ENCODE measurements at regions not wholly inside any gene's neighbourhood (a gene's known extent, or its start where the extent isn't known, plus 50 kb on each side); places are given as distances from the start of the nearest gene placed in this dataset.
A peak's percentile ranks its signal among the peaks of the same experiment; 100 is the strongest.

DNA sequence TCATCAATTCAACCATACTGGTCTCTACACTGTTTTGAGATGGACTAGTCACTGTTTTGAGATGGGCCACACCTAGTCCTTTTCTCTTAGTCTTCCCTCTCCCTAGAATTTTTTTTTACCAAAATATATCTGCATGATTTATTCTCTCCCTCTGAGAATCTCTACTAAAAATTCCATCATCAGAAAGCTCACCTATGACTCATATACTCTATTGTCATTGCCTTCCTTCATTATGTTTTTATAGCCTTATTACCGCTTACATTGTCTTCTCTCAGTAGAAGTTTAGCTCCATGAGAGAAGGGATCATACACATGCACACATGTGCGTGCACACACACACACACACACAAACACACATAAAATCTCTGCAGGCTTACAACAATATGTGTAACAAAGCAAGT is 303.6 kb downstream of the PCDH10 start:
- H3K4me3 ChIP-seq (replicated peaks in 1 of 3; ENCODE audit: insufficient read depth in 1 of 3, low read depth in 1 of 3, low read length in 3 of 3) = no peak overlapping the region
- no peak overlapping the region for H2AFZ ChIP-seq (ENCODE audit: low read depth, low read length)
- DNase-seq (ENCODE audit: low read depth, low spot score) = peak; percentile 41
- H3K9me3 ChIP-seq (replicated peaks; ENCODE audit: control insufficient read depth, insufficient read depth, low read length) = no peaks in the 10 kb centered on the region
- no peak overlapping the region for H3K9ac ChIP-seq (replicated peaks; ENCODE audit: extremely low read depth, insufficient read depth, low read length)
- no peaks in the 10 kb centered on the region for H3K36me3 ChIP-seq (ENCODE audit: control insufficient read depth in 2 of 2, extremely low read depth in 1 of 2, insufficient read depth in 2 of 2, low read length in 2 of 2)
- no peak overlapping the region for H3K4me2 ChIP-seq (ENCODE audit: insufficient read depth, low read length)
- ChIA-PET POLR2A (no interaction called here), CTCF (interaction anchor here (0.5 to 1.1 kb wide), 4 partner anchors 12 to 306 kb away, joined by 3 to 6 read pairs (median 4); no protein-coding TSS in a partner anchor)
- no peak for FAIRE-seq
- no peaks in the 10 kb centered on the region for H4K20me1 ChIP-seq (replicated peaks; ENCODE audit: control insufficient read depth, extremely low read depth, insufficient read depth, low read length)
- no peaks in the 10 kb centered on the region for H3K9me1 ChIP-seq (replicated peaks; ENCODE audit: control insufficient read depth, extremely low read depth, insufficient read depth, low read length)
- intact Hi-C loops (cut with micrococcal nuclease) (no loop called here), dilution Hi-C loops (cut with MboI; ENCODE audit: extremely low pct_ligation_motif_present, low sequenced_read_pairs) (no loop called here)
- H3K27me3 ChIP-seq (ENCODE audit: control insufficient read depth in 2 of 2, insufficient read depth in 2 of 2, low read length in 2 of 2) = no peaks in the 10 kb centered on the region
- peaks cover 3% of the 10 kb centered on the region for H3K4me1 ChIP-seq (ENCODE audit: control insufficient read depth, extremely low read depth, insufficient read depth, low read length)
- H3K27ac ChIP-seq (ENCODE audit: insufficient read depth, low read depth, low read length) = no peak overlapping the region
- TF ChIP-seq POLR2AphosphoS5 (IDR thresholded peaks at IDR 0.05; ENCODE audit: insufficient read depth, low read depth, low read length) = no peak
- peak; percentile 66 for TF ChIP-seq JUN (IDR thresholded peaks at IDR 0.05; ENCODE audit: borderline replicate concordance, insufficient read depth, insufficient read length, low read depth)
- peak; percentile 52 for TF ChIP-seq FOS (IDR thresholded peaks at IDR 0.05; ENCODE audit: borderline replicate concordance, insufficient read depth, low read length)
- TF ChIP-seq, protein P1, sequence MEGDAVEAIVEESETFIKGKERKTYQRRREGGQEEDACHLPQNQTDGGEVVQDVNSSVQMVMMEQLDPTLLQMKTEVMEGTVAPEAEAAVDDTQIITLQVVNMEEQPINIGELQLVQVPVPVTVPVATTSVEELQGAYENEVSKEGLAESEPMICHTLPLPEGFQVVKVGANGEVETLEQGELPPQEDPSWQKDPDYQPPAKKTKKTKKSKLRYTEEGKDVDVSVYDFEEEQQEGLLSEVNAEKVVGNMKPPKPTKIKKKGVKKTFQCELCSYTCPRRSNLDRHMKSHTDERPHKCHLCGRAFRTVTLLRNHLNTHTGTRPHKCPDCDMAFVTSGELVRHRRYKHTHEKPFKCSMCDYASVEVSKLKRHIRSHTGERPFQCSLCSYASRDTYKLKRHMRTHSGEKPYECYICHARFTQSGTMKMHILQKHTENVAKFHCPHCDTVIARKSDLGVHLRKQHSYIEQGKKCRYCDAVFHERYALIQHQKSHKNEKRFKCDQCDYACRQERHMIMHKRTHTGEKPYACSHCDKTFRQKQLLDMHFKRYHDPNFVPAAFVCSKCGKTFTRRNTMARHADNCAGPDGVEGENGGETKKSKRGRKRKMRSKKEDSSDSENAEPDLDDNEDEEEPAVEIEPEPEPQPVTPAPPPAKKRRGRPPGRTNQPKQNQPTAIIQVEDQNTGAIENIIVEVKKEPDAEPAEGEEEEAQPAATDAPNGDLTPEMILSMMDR (IDR thresholded peaks at IDR 0.05; ENCODE audit: extremely low read depth in 1 of 2, insufficient read depth in 1 of 2, low read depth in 1 of 2, low read length in 2 of 2) = no peak
- no peak for TF ChIP-seq GATA2 (IDR thresholded peaks at IDR 0.05; ENCODE audit: insufficient read depth, insufficient read length, low read depth, low read length)
- BruUV-seq (replicated peaks) = no TSS peak
- no peaks in the 10 kb centered on the region for H3K79me2 ChIP-seq (ENCODE audit: control insufficient read depth, insufficient read depth, low read length)

DNA sequence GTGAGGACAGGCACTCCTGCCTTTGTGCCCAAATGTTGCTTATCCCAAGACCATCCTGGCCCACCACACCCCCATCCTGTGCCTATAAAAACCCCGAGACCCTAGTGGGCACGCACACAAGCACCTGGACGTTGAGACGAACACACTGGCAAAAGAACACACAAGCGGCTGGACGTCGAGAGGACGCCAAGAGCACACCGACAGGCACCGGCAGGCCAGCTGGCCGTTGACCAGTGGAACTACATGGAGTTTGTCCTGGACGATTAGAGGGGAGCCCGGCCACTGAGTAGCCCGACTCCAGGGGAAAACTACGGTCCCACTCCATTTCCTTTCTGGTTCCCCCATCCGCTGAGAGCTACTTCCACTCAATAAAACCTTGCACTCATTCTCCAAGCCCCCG is 301.7 kb downstream of the PCDH10 start:
- dilution Hi-C loops (cut with MboI; ENCODE audit: extremely low pct_ligation_motif_present, low sequenced_read_pairs) = no loop called here
- FAIRE-seq = no peak
- H3K27ac ChIP-seq (ENCODE audit: insufficient read depth, low read depth, low read length) = no peak overlapping the region
- H3K27me3 ChIP-seq (ENCODE audit: control insufficient read depth in 2 of 2, insufficient read depth in 2 of 2, low read length in 2 of 2) = no peaks in the 10 kb centered on the region
- H3K9me1 ChIP-seq (replicated peaks; ENCODE audit: control insufficient read depth, extremely low read depth, insufficient read depth, low read length) = no peaks in the 10 kb centered on the region
- intact Hi-C loops (cut with micrococcal nuclease) = no loop called here
- H3K4me2 ChIP-seq (ENCODE audit: insufficient read depth, low read length) = no peak overlapping the region
- CTCF ChIA-PET = no interaction called here
- H3K79me2 ChIP-seq (ENCODE audit: control insufficient read depth, insufficient read depth, low read length) = no peaks in the 10 kb centered on the region
- no peaks in the 10 kb centered on the region for H3K9me3 ChIP-seq (replicated peaks; ENCODE audit: control insufficient read depth, insufficient read depth, low read length)
- TF ChIP-seq GATA2 (IDR thresholded peaks at IDR 0.05; ENCODE audit: insufficient read depth, insufficient read length, low read depth, low read length) (no peak), MYC (IDR thresholded peaks at IDR 0.05; ENCODE audit: low read depth, low read length) (no peak), FOS (IDR thresholded peaks at IDR 0.05; ENCODE audit: borderline replicate concordance, insufficient read depth, low read length) (no peak), JUN (IDR thresholded peaks at IDR 0.05; ENCODE audit: borderline replicate concordance, insufficient read depth, insufficient read length, low read depth) (no peak), POLR2AphosphoS5 (IDR thresholded peaks at IDR 0.05; ENCODE audit: insufficient read depth, low read depth, low read length) (no peak), EZH2 (IDR thresholded peaks at IDR 0.05; ENCODE audit: borderline replicate concordance, low read depth, low read length, severe bottlenecking) (no peak), POLR2A (IDR thresholded peaks at IDR 0.05; ENCODE audit: low read depth, low read length) (no peak)
- TF ChIP-seq, protein P2, sequence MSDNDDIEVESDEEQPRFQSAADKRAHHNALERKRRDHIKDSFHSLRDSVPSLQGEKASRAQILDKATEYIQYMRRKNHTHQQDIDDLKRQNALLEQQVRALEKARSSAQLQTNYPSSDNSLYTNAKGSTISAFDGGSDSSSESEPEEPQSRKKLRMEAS (IDR thresholded peaks at IDR 0.05; ENCODE audit: insufficient read depth, insufficient read length) = no peak
- TF ChIP-seq, protein P1 (IDR thresholded peaks at IDR 0.05; ENCODE audit: extremely low read depth in 1 of 2, insufficient read depth in 1 of 2, low read depth in 1 of 2, low read length in 2 of 2) = no peak
- POLR2A ChIA-PET = no interaction called here
- peaks cover 3% of the 10 kb centered on the region for H3K4me1 ChIP-seq (ENCODE audit: control insufficient read depth, extremely low read depth, insufficient read depth, low read length)
- H3K4me3 ChIP-seq (replicated peaks in 1 of 3; ENCODE audit: insufficient read depth in 1 of 3, low read depth in 1 of 3, low read length in 3 of 3) = no peak overlapping the region
- H3K36me3 ChIP-seq (ENCODE audit: control insufficient read depth in 2 of 2, extremely low read depth in 1 of 2, insufficient read depth in 2 of 2, low read length in 2 of 2) = no peaks in the 10 kb centered on the region
- no TSS peak for BruUV-seq (replicated peaks)
- no peak overlapping the region for H3K9ac ChIP-seq (replicated peaks; ENCODE audit: extremely low read depth, insufficient read depth, low read length)
- DNase-seq (ENCODE audit: low read depth, low spot score) = no peak
- no peaks in the 10 kb centered on the region for H4K20me1 ChIP-seq (replicated peaks; ENCODE audit: control insufficient read depth, extremely low read depth, insufficient read depth, low read length)
- H2AFZ ChIP-seq (ENCODE audit: low read depth, low read length) = no peak overlapping the region
